Hematopoietic multipotent progenitor cell treated with erythropoietin and hydrocortisone succinate and interleukin-3 and kit ligand, for 6 days (in vitro differentiated cells): ENCODE measurements at regions not wholly inside any gene's neighbourhood (a gene's known extent, or its start where the extent isn't known, plus 50 kb on each side); places are given as distances from the start of the nearest gene placed in this dataset.
"Not testable (repeated sequence)": the region's sequence is repeated elsewhere in the genome, so short reads cannot be mapped to it uniquely, and the experiment has no call there.

ENCODE experiments used
- DNase-seq: peaks from one replicate; pipeline ENCODE4 v3.0.0-alpha.2; 2015

GRCh38 chr2:5594249-5594695 lies 97.9 kb upstream of the SOX11 start:
- DNase-seq, result no peak

- DNase-seq, result no peak
Measured at GRCh38 chr2:5596868-5597267, 95.3 kb upstream of the SOX11 start.

GRCh38 chr2:5598156-5598555 lies 94.0 kb upstream of the SOX11 start:
- DNase-seq, result no peak

- no peak for DNase-seq
Measured at GRCh38 chr2:5609201-5609600, 83.0 kb upstream of the SOX11 start.

GRCh38 chr2:5612666-5613065 lies 79.5 kb upstream of the SOX11 start:
- no peak for DNase-seq

GRCh38 chr2:5616019-5616418 lies 76.2 kb upstream of the SOX11 start:
- DNase-seq, result no peak

GRCh38 chr2:5617358-5617757 lies 74.8 kb upstream of the SOX11 start:
- no peak for DNase-seq

- DNase-seq, result no peak
Measured at GRCh38 chr2:5617796-5618195, 74.4 kb upstream of the SOX11 start.

- DNase-seq, result no peak
Measured at GRCh38 chr2:5618271-5618670, 73.9 kb upstream of the SOX11 start.

GRCh38 chr2:5625556-5626065 lies 66.6 kb upstream of the SOX11 start:
- not testable (repeated sequence) for DNase-seq

GRCh38 chr2:5628484-5628883 lies 63.7 kb upstream of the SOX11 start:
- not testable (repeated sequence) for DNase-seq

GRCh38 chr2:5629510-5629909 lies 62.7 kb upstream of the SOX11 start:
- DNase-seq, result not testable (repeated sequence)

- DNase-seq, result not testable (repeated sequence)
Measured at GRCh38 chr2:5637051-5637450, 55.1 kb upstream of the SOX11 start.
